Mucosa of rectum (tissue), 2 donors: ENCODE measurements at regions not wholly inside any gene's neighbourhood (a gene's known extent, or its start where the extent isn't known, plus 50 kb on each side); places are given as distances from the start of the nearest gene placed in this dataset.
"Not testable (repeated sequence)": the region's sequence is repeated elsewhere in the genome, so short reads cannot be mapped to it uniquely, and the experiment has no call there.

ENCODE experiments used
- H3K27ac ChIP-seq, 2 donors: one replicate each; pipeline ENCODE4 v1.7.0; 2013; ENCODE audit warnings: inconsistent platforms in 2 of 2, low read depth in 2 of 2, low read length in 2 of 2
- H3K27me3 ChIP-seq, 2 donors: one replicate each; pipeline ENCODE4 v1.7.0; 2013; ENCODE audit warnings: low read length in 2 of 2; ENCODE audit not compliant: control insufficient read depth in 2 of 2, insufficient read depth in 2 of 2
- H3K36me3 ChIP-seq, 2 donors: one replicate each; pipeline ENCODE4 v1.7.0; 2013; ENCODE audit warnings: low read length in 2 of 2; ENCODE audit not compliant: control insufficient read depth in 2 of 2, insufficient read depth in 2 of 2
- H3K4me1 ChIP-seq, 2 donors: one replicate each; pipeline ENCODE4 v1.7.0; 2013; ENCODE audit warnings: low read length in 2 of 2, mild to moderate bottlenecking in 1 of 2; ENCODE audit not compliant: control insufficient read depth in 2 of 2, insufficient read depth in 2 of 2
- H3K4me3 ChIP-seq, 2 donors: one replicate each; pipeline ENCODE4 v1.7.0; 2013; ENCODE audit warnings: low read length in 2 of 2
- H3K9ac ChIP-seq, 2 donors: one replicate each; pipeline ENCODE4 v1.7.0; 2013; ENCODE audit warnings: low read length in 2 of 2, low read depth in 1 of 2, mild to moderate bottlenecking in 1 of 2
- H3K9me3 ChIP-seq, 2 donors: one replicate each; pipeline ENCODE4 v1.7.0; 2013; ENCODE audit warnings: low read length in 2 of 2; ENCODE audit not compliant: control insufficient read depth in 2 of 2
- donor health status: healthy.
- donor health status: Normal muscosa, but diverticular disease.

GRCh38 chr1:88341447-88341846, 342.6 kb upstream of the PKN2 start:
- no peak overlapping the region for H3K27ac ChIP-seq
- H3K27me3 ChIP-seq, result no peaks in the 10 kb centered on the region
- H3K36me3 ChIP-seq, result no peaks in the 10 kb centered on the region
- H3K4me3 ChIP-seq, result no peak overlapping the region
- no peak overlapping the region for H3K9ac ChIP-seq
- H3K4me1 ChIP-seq, result no peaks in the 10 kb centered on the region
- H3K9me3 ChIP-seq, result no peaks in the 10 kb centered on the region

- H3K27me3 ChIP-seq, H3K27ac ChIP-seq, H3K4me1 ChIP-seq, H3K9me3 ChIP-seq, H3K36me3 ChIP-seq, H3K4me3 ChIP-seq, H3K9ac ChIP-seq: not testable (repeated sequence)
Measured at GRCh38 chr1:88342081-88342480, 342.0 kb upstream of the PKN2 start.

GRCh38 chr1:88350648-88351047, 333.4 kb upstream of the PKN2 start:
- no peak overlapping the region for H3K27ac ChIP-seq
- H3K9me3 ChIP-seq, result no peaks in the 10 kb centered on the region
- H3K27me3 ChIP-seq, result no peaks in the 10 kb centered on the region
- H3K36me3 ChIP-seq, result no peaks in the 10 kb centered on the region
- no peak overlapping the region for H3K4me3 ChIP-seq
- H3K4me1 ChIP-seq, result no peaks in the 10 kb centered on the region
- H3K9ac ChIP-seq, result no peak overlapping the region

GRCh38 chr1:88351960-88352359, 332.1 kb upstream of the PKN2 start:
- H3K36me3 ChIP-seq, result no peaks in the 10 kb centered on the region
- H3K27ac ChIP-seq, result no peak overlapping the region
- H3K9ac ChIP-seq, result no peak overlapping the region
- no peaks in the 10 kb centered on the region for H3K27me3 ChIP-seq
- no peaks in the 10 kb centered on the region for H3K4me1 ChIP-seq
- no peak overlapping the region for H3K4me3 ChIP-seq
- no peaks in the 10 kb centered on the region for H3K9me3 ChIP-seq

- H3K36me3 ChIP-seq, result no peaks in the 10 kb centered on the region
- no peaks in the 10 kb centered on the region for H3K4me1 ChIP-seq
- H3K27ac ChIP-seq, result no peak overlapping the region
- H3K9ac ChIP-seq, result no peak overlapping the region
- no peaks in the 10 kb centered on the region for H3K9me3 ChIP-seq
- no peaks in the 10 kb centered on the region for H3K27me3 ChIP-seq
- H3K4me3 ChIP-seq, result no peak overlapping the region
Measured at GRCh38 chr1:88354256-88354655, 329.8 kb upstream of the PKN2 start.

GRCh38 chr1:88357729-88358128, 326.3 kb upstream of the PKN2 start:
- no peaks in the 10 kb centered on the region for H3K36me3 ChIP-seq
- H3K4me1 ChIP-seq, result no peaks in the 10 kb centered on the region
- no peaks in the 10 kb centered on the region for H3K27me3 ChIP-seq
- H3K4me3 ChIP-seq, result no peak overlapping the region
- H3K9ac ChIP-seq, result no peak overlapping the region
- H3K9me3 ChIP-seq, result no peaks in the 10 kb centered on the region
- no peak overlapping the region for H3K27ac ChIP-seq

GRCh38 chr1:88371436-88372023, 312.5 kb upstream of the PKN2 start:
- no peaks in the 10 kb centered on the region for H3K36me3 ChIP-seq
- H3K4me3 ChIP-seq, result no peak overlapping the region
- no peaks in the 10 kb centered on the region for H3K9me3 ChIP-seq
- H3K27me3 ChIP-seq, result no peaks in the 10 kb centered on the region
- H3K4me1 ChIP-seq, result peaks cover 0 to 13% of the 10 kb centered on the region in 2 donors
- no peak overlapping the region for H3K27ac ChIP-seq
- H3K9ac ChIP-seq, result no peak overlapping the region

GRCh38 chr1:88375977-88376376, 308.1 kb upstream of the PKN2 start:
- H3K36me3 ChIP-seq, result no peaks in the 10 kb centered on the region
- no peaks in the 10 kb centered on the region for H3K9me3 ChIP-seq
- no peak overlapping the region for H3K4me3 ChIP-seq
- no peaks in the 10 kb centered on the region for H3K27me3 ChIP-seq
- no peak overlapping the region for H3K9ac ChIP-seq
- H3K4me1 ChIP-seq, result peaks cover 0 to 11% of the 10 kb centered on the region in 2 donors
- peak overlapping the region in 1 of 2 donors; percentile 15 for H3K27ac ChIP-seq

- Histone ChIP-seq H3K4me3 (no peak overlapping the region), H3K27ac (no peak overlapping the region), H3K27me3 (no peaks in the 10 kb centered on the region), H3K36me3 (no peaks in the 10 kb centered on the region), H3K4me1 (peaks cover 0 to 9% of the 10 kb centered on the region in 2 donors), H3K9ac (no peak overlapping the region), H3K9me3 (no peaks in the 10 kb centered on the region)
Measured at GRCh38 chr1:88376421-88376820, 307.7 kb upstream of the PKN2 start.

- Histone ChIP-seq H3K36me3 (no peaks in the 10 kb centered on the region), H3K9ac (no peak overlapping the region), H3K27me3 (no peaks in the 10 kb centered on the region), H3K27ac (no peak overlapping the region), H3K9me3 (no peaks in the 10 kb centered on the region), H3K4me1 (peaks cover 0 to 6% of the 10 kb centered on the region in 2 donors), H3K4me3 (no peak overlapping the region)
Measured at GRCh38 chr1:88378560-88378959, 305.5 kb upstream of the PKN2 start.

GRCh38 chr1:88394958-88395357, 289.1 kb upstream of the PKN2 start:
- no peaks in the 10 kb centered on the region for H3K36me3 ChIP-seq
- no peaks in the 10 kb centered on the region for H3K27me3 ChIP-seq
- H3K9ac ChIP-seq, result no peak overlapping the region
- H3K4me3 ChIP-seq, result no peak overlapping the region
- H3K4me1 ChIP-seq, result no peaks in the 10 kb centered on the region
- no peak overlapping the region for H3K27ac ChIP-seq
- no peaks in the 10 kb centered on the region for H3K9me3 ChIP-seq
